Endothelial cell (in vitro differentiated cells): ENCODE measurements at regions not wholly inside any gene's neighbourhood (a gene's known extent, or its start where the extent isn't known, plus 50 kb on each side); places are given as distances from the start of the nearest gene placed in this dataset.

Experiments
- DNase-seq: peaks from one replicate; pipeline ENCODE4 v3.0.0; 2021; ENCODE audit warnings: low spot score
- H3K27ac Mint-ChIP-seq: one replicate; pipeline ENCODE4 v1.8.0; 2021; ENCODE audit warnings: mixed read lengths, inconsistent platforms; ENCODE audit not compliant: unreplicated experiment
- H3K27me3 Mint-ChIP-seq: one replicate; pipeline ENCODE4 v1.8.0; 2021; ENCODE audit warnings: mild to moderate bottlenecking, moderate library complexity, mixed read lengths, inconsistent platforms; ENCODE audit not compliant: unreplicated experiment
- H3K36me3 Mint-ChIP-seq: one replicate; pipeline ENCODE4 v1.8.0; 2021; ENCODE audit warnings: mild to moderate bottlenecking, low read depth, mixed read lengths, inconsistent platforms; ENCODE audit not compliant: unreplicated experiment
- H3K4me1 Mint-ChIP-seq: one replicate; pipeline ENCODE4 v1.8.0; 2021; ENCODE audit warnings: mild to moderate bottlenecking, mixed read lengths, inconsistent platforms; ENCODE audit not compliant: unreplicated experiment
- H3K4me3 Mint-ChIP-seq: one replicate; pipeline ENCODE4 v1.8.0; 2021; ENCODE audit warnings: mild to moderate bottlenecking, mixed read lengths, inconsistent platforms; ENCODE audit not compliant: unreplicated experiment
- H3K9me3 Mint-ChIP-seq: one replicate; pipeline ENCODE4 v1.8.0; 2021; ENCODE audit warnings: mixed read lengths, inconsistent platforms; ENCODE audit not compliant: unreplicated experiment
- TF ChIP-seq, protein P1 (sequence below): fragments of 200-600 bp; sonication (generic); IDR thresholded peaks from one replicate; pipeline ENCODE4 v1.5.0; 2021; ENCODE audit warnings: antibody characterized with exemption; ENCODE audit not compliant: unreplicated experiment

DNA sequence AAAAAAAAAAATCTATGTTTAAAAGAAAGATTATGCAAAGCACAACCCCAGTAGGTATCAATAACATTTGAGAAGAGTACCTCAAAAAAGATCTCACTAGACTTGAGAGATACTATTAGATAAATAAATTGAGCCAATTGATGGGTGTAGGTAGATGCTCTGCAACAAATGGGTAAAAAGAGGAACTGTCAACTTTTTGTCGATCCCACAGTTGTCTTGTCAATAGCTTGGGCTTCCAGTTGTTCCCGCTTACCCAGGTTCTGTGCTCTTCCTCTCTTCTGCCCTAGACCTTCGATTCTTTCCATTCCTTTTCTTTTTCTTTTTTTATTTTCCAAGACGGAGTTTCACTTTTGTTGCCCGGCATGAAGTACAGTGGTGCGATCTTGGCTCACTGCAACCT, 226.9 kb downstream of the SOX4 start:
- H3K4me1 Mint-ChIP-seq: peaks cover 21% of the 10 kb centered on the region
- H3K9me3 Mint-ChIP-seq: no peaks in the 10 kb centered on the region
- no peak overlapping the region for H3K27ac Mint-ChIP-seq
- DNase-seq: no peak
- H3K27me3 Mint-ChIP-seq: peaks cover 1% of the 10 kb centered on the region
- TF ChIP-seq, protein P1, sequence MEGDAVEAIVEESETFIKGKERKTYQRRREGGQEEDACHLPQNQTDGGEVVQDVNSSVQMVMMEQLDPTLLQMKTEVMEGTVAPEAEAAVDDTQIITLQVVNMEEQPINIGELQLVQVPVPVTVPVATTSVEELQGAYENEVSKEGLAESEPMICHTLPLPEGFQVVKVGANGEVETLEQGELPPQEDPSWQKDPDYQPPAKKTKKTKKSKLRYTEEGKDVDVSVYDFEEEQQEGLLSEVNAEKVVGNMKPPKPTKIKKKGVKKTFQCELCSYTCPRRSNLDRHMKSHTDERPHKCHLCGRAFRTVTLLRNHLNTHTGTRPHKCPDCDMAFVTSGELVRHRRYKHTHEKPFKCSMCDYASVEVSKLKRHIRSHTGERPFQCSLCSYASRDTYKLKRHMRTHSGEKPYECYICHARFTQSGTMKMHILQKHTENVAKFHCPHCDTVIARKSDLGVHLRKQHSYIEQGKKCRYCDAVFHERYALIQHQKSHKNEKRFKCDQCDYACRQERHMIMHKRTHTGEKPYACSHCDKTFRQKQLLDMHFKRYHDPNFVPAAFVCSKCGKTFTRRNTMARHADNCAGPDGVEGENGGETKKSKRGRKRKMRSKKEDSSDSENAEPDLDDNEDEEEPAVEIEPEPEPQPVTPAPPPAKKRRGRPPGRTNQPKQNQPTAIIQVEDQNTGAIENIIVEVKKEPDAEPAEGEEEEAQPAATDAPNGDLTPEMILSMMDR: no peak
- peaks cover 4% of the 10 kb centered on the region for H3K36me3 Mint-ChIP-seq
- no peak overlapping the region for H3K4me3 Mint-ChIP-seq

DNA sequence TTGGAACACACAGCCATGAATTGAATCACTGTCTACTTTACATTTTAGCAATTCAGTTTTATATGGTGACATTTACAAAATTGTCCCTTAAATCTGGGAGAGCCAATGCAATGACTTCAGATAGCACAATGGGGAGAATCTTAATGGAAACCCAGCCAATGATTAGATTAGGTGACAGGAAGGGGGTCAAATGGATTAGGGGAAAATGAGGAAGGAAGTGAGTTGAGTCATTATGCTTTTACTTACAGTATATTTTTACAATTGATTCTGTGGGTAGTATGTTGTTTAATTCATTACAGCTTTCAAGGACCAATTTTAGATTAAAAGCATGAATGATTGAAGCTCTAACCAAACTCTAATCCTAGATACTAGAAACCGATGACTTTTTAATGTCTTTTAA, 229.8 kb downstream of the SOX4 start:
- peaks cover 4% of the 10 kb centered on the region for H3K36me3 Mint-ChIP-seq
- H3K4me1 Mint-ChIP-seq: peaks cover 29% of the 10 kb centered on the region
- H3K27ac Mint-ChIP-seq: no peak overlapping the region
- TF ChIP-seq, protein P1: no peak
- no peak for DNase-seq
- no peak overlapping the region for H3K4me3 Mint-ChIP-seq
- peaks cover 1% of the 10 kb centered on the region for H3K27me3 Mint-ChIP-seq
- no peaks in the 10 kb centered on the region for H3K9me3 Mint-ChIP-seq

DNA sequence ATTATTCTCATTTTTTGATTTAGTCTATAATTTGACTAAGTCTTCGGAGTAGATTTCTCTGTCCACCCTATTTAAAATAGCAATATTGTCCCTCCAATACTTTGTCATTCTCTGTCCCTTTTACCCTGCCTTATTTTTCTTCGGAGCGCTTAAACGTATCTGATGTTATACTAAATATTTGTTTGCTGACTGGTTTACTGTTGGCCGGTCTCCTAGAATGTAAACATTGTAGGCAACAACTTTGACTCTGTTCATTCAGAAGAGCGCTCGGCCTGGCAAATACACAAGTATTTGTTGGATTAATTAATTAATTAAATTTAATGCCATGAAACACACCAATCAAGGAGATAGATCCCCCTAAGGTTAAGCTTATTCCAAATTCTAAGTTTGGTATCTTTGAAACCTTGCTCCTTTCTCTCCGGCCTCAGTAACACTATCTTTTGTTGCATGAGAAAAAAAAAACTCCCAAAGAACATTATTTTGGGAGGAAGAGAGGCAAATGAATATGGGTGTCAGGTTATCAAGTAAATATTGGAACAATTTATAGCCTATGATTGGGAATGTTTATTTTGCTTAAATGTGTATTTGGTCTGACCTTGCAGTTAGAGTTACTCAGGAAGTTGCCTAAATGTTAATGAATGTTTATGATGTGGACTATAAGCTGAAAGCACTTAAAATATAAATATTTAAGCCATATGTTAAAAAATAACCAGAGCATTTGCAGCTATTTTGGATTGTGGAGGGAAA, 231.1 kb downstream of the SOX4 start:
- H3K4me1 Mint-ChIP-seq: peaks cover 35% of the 10 kb centered on the region
- peaks cover 1% of the 10 kb centered on the region for H3K27me3 Mint-ChIP-seq
- no peak overlapping the region for H3K4me3 Mint-ChIP-seq
- TF ChIP-seq, protein P1: no peak
- no peak overlapping the region for H3K27ac Mint-ChIP-seq
- H3K9me3 Mint-ChIP-seq: no peaks in the 10 kb centered on the region
- peaks cover 4% of the 10 kb centered on the region for H3K36me3 Mint-ChIP-seq
- DNase-seq: no peak

DNA sequence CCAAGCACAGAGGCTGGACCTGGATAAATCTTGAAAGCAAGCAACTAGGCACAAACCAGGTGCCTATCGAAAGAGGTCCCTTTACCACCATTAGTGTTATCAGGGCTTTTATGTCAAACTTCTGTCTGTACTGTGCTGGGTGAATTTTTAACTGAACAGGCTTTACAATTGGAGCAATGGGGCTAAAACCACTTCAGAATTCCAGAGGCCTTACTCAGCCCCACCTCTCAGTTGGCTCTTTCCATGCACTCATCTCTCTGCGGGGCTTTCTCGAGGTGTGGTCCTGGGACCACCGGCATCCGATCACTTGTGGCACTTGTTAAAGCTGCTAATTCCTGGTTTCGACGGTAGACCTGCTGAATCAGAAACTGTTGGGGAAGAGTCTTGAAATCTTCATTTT, 232.5 kb downstream of the SOX4 start:
- H3K36me3 Mint-ChIP-seq: peaks cover 4% of the 10 kb centered on the region
- peaks cover 36% of the 10 kb centered on the region for H3K4me1 Mint-ChIP-seq
- TF ChIP-seq, protein P1: no peak
- peaks cover 1% of the 10 kb centered on the region for H3K27me3 Mint-ChIP-seq
- H3K27ac Mint-ChIP-seq: no peak overlapping the region
- DNase-seq: no peak
- H3K4me3 Mint-ChIP-seq: no peak overlapping the region
- H3K9me3 Mint-ChIP-seq: no peaks in the 10 kb centered on the region

DNA sequence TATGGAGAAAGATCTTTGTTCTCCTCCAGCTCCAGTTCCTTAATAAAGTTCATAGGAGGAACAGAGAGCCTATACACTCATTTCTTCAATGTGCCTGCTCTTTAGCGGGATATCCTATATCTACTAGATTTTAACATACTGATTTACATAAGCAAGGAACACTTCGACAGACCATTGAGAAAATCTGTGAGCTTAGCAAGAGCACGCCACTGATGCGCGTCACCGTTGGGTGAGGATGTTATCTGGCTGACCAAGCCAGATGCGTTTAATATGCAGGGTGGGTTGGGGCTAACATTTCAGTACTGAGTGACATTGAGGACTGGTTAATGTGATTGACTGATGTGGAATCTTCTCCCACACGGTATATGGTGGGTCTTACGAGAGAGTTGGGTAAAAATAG, 233.4 kb downstream of the SOX4 start:
- TF ChIP-seq, protein P1: no peak
- H3K4me1 Mint-ChIP-seq: peaks cover 42% of the 10 kb centered on the region
- peaks cover 4% of the 10 kb centered on the region for H3K36me3 Mint-ChIP-seq
- H3K4me3 Mint-ChIP-seq: no peak overlapping the region
- no peak overlapping the region for H3K27ac Mint-ChIP-seq
- no peaks in the 10 kb centered on the region for H3K9me3 Mint-ChIP-seq
- DNase-seq: no peak
- peaks cover 1% of the 10 kb centered on the region for H3K27me3 Mint-ChIP-seq
